BE2C (cell line): ENCODE measurements at regions not wholly inside any gene's neighbourhood (a gene's known extent, or its start where the extent isn't known, plus 50 kb on each side); places are given as distances from the start of the nearest gene placed in this dataset.
"Not testable (repeated sequence)": the region's sequence is repeated elsewhere in the genome, so short reads cannot be mapped to it uniquely, and the experiment has no call there.

Experiments used
- DNase-seq: peaks from one replicate; pipeline ENCODE4 v3.0.0-alpha.2; 2020
- H3K27me3 ChIP-seq: fragments of 250-450 bp; sonication (Bioruptor Pico); 2 replicates; pipeline ENCODE4 v1.5.1; 2020; ENCODE audit warnings: mild to moderate bottlenecking
- H3K36me3 ChIP-seq: fragments of 250-450 bp; sonication (Bioruptor Pico); 2 replicates; pipeline ENCODE4 v1.5.1; 2020; ENCODE audit warnings: mild to moderate bottlenecking
- H3K4me1 ChIP-seq: fragments of 250-450 bp; sonication (Bioruptor Pico); 2 replicates; pipeline ENCODE4 v1.5.1; 2020
- H3K4me3 ChIP-seq: 2 replicates; pipeline ENCODE4 v1.5.1; 2011; ENCODE audit warnings: low read depth, low read length
- H3K9me3 ChIP-seq: fragments of 250-450 bp; sonication (Bioruptor Pico); 2 replicates; pipeline ENCODE4 v1.5.1; 2020
- TF ChIP-seq, protein P1 (sequence below): IDR thresholded peaks from 2 replicates; pipeline ENCODE4 v1.5.1; 2012; ENCODE audit warnings: mild to moderate bottlenecking, low read depth, low read length

DNA sequence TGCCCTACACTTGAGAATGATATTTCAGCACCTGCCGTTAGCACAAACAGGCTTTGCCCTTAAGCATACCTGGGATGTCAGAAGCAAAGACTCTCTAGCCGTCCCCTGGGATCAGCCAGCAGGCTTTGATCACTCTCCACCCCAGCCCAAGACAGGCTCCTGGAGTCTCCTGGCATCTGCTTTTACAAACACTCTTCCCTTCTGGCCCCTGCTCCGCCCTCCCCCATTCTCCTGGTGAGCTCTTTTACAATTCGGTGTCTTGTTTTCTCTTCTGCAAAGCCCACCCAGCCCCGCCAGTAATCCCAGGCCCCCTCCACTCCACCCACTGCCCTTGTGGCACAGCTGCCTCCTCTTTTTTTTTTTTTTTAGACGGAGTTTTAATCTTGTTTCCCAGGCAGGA lies 50.4 kb downstream of the KATNIP start:
- DNase-seq, result no peak
- Histone ChIP-seq H3K4me1 (no peaks in the 10 kb centered on the region), H3K4me3 (no peak overlapping the region), H3K36me3 (no peaks in the 10 kb centered on the region), H3K9me3 (no peaks in the 10 kb centered on the region), H3K27me3 (no peaks in the 10 kb centered on the region; the same call in 1 of the 2 replicates)
- TF ChIP-seq, protein P1, sequence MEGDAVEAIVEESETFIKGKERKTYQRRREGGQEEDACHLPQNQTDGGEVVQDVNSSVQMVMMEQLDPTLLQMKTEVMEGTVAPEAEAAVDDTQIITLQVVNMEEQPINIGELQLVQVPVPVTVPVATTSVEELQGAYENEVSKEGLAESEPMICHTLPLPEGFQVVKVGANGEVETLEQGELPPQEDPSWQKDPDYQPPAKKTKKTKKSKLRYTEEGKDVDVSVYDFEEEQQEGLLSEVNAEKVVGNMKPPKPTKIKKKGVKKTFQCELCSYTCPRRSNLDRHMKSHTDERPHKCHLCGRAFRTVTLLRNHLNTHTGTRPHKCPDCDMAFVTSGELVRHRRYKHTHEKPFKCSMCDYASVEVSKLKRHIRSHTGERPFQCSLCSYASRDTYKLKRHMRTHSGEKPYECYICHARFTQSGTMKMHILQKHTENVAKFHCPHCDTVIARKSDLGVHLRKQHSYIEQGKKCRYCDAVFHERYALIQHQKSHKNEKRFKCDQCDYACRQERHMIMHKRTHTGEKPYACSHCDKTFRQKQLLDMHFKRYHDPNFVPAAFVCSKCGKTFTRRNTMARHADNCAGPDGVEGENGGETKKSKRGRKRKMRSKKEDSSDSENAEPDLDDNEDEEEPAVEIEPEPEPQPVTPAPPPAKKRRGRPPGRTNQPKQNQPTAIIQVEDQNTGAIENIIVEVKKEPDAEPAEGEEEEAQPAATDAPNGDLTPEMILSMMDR, result no peak

DNA sequence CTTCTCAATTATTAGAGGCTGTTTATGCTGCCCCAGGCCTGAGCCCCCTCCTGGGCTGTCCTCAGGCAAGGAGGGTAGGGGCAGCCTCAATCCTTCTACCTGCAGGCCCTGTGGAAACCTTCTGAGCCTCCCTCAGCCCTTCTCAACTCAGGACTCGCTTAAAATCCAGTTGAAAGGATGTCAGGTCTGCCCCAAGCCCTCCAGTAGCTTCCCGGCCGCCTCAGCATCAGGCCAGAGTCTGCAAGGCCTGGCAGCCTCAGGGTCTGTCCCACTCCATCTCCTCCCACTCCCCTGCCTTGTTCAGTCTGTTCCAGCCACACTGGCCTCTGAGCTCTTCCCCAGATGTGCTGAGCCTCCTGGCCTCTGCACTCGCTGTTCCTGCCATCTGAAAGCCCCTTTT lies 52.2 kb downstream of the KATNIP start:
- TF ChIP-seq, protein P1, result no peak

DNA sequence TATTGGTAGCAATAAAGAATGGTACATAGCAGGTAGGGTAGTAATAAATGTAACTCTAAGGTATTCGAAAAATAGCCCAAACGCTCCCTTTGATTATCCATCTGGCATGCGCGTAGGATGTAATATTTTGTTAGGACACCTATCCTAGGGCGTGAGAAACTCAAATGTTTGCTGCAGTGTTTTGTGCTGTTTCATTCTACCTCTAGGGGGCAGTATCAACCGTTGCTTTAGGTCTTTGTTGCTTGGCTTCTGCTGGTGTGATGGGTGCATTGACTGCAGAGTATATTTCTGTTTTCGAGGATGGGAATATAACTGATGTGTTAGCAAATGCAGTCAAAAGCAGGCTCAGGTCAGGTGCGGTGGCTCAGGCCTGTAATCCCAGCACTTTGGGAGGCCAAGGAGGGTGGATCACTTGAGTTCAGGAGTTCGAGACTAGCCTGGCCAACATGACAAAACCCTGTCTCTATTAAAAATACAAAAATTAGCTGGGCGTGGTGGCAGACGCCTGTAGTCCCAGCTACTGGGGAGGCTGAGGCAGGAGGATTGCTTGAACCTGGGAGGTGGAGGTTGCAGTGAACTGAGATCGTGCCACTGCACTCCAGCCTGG lies 55.7 kb downstream of the KATNIP start:
- TF ChIP-seq, protein P1, result peak; percentile 89
- not testable (repeated sequence) for H3K27me3 ChIP-seq, H3K36me3 ChIP-seq, H3K4me3 ChIP-seq, H3K9me3 ChIP-seq, H3K4me1 ChIP-seq
- peak; percentile 36 for DNase-seq

More for the DNA sequence above, 52.2 kb downstream of the KATNIP start:
- no peak overlapping the region for H3K4me3 ChIP-seq
- DNase-seq, result no peak
- H3K9me3 ChIP-seq, result no peaks in the 10 kb centered on the region
- no peaks in the 10 kb centered on the region; the same call in 1 of the 2 replicates for H3K27me3 ChIP-seq
- H3K36me3 ChIP-seq, result no peaks in the 10 kb centered on the region
- H3K4me1 ChIP-seq, result no peaks in the 10 kb centered on the region

DNA sequence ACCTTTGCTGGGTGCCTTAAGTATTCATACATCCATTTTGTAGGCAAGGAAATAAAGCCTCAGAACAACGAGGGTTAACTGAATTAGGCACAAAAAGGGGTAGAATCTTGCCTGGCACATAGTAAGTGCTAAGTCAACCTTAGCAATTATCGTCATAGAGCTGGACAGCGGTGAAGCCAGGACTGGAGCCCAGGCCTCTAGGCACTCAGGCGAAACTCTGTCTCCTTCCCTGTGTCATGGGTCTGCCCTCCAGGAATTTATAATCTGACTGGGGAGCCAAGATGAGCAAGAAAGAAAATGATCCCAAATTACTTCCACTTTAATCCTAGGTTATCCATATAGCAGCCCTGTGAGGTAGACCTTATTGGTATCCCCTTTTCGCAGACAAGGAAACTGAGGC lies 61.4 kb downstream of the KATNIP start:
- Histone ChIP-seq H3K4me1 (no peaks in the 10 kb centered on the region), H3K36me3 (no peaks in the 10 kb centered on the region), H3K9me3 (no peaks in the 10 kb centered on the region), H3K4me3 (no peak overlapping the region), H3K27me3 (no peaks in the 10 kb centered on the region)
- DNase-seq, result no peak
- TF ChIP-seq, protein P1, result no peak

DNA sequence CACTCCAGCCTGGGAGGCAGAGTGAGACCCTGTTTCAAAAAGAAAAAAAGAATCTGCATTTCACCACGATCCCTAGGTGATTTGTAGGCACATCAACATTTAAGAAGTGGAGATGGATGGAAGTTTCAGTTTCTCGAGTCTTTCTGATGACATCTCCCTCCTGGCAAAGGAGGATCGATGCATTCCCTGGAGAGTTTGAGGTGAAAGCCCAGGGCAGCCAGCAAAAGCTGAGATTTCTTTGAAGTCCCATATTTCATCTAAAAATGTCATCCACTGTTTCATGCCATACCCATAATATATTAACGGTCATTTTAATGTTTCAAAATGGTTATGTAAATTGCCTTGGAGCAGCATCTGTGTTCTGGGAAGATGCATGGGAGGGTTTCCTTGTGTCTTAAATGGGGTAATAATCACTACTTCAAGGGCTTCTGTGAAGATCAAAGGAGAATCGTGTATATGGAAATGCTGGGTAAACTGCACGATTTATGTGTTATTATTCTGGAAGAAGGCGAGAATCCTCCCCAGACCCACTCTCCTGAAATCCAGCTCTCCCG lies 63.4 kb downstream of the KATNIP start:
- H3K36me3 ChIP-seq, result no peaks in the 10 kb centered on the region
- H3K27me3 ChIP-seq, result no peaks in the 10 kb centered on the region
- TF ChIP-seq, protein P1, result no peak
- no peaks in the 10 kb centered on the region for H3K9me3 ChIP-seq
- no peak overlapping the region for H3K4me3 ChIP-seq
- H3K4me1 ChIP-seq, result no peaks in the 10 kb centered on the region
- no peak for DNase-seq

DNA sequence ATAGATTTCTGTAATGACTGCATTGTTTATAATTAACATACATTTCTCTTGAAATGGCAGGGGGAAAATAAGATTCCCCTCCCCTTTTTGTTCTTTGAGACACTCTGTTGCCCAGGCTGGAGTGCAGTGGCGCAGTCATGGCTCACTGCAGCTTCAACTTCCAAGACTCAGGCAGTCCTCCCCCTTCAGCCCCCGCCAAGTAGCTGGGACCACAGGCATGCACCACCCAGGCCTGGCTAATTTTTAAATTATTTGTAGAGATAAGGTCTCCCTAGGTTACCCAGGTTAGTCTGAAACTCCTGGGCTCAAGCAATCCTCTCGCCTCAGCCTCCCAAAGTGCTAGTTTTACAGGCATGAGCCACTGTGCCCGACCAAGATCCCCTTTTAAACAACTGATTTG lies 67.7 kb downstream of the KATNIP start:
- DNase-seq, result no peak
- H3K27me3 ChIP-seq, result no peaks in the 10 kb centered on the region
- H3K36me3 ChIP-seq, result no peaks in the 10 kb centered on the region
- no peaks in the 10 kb centered on the region for H3K9me3 ChIP-seq
- TF ChIP-seq, protein P1, result no peak
- H3K4me1 ChIP-seq, result no peaks in the 10 kb centered on the region
- H3K4me3 ChIP-seq, result no peak overlapping the region
